ENCODE measurements at regions not wholly inside any gene's neighbourhood (a gene's known extent, or its start where the extent isn't known, plus 50 kb on each side); places are given as distances from the start of the nearest gene placed in this dataset.
"Not testable (repeated sequence)": the region's sequence is repeated elsewhere in the genome, so short reads cannot be mapped to it uniquely, and the experiment has no call there.

- H3K4me3 ChIP-seq (ENCODE audit: low read depth, low read length): no peak overlapping the region
- TF ChIP-seq CTCF (IDR thresholded peaks at IDR 0.05; ENCODE audit: insufficient read depth, low read length): no peak
- no peak for DNase-seq (ENCODE audit: low read depth)
Observed at GRCh38 chr6:102911571-102911970, 1518.1 kb downstream of the GRIK2 start.

- not testable (repeated sequence) for H3K4me3 ChIP-seq (ENCODE audit: low read depth, low read length); DNase-seq (ENCODE audit: low read depth)
Observed at GRCh38 chr6:102910701-102911139, 1517.2 kb downstream of the GRIK2 start.

GRCh38 chr6:102907181-102907580 lies 1513.7 kb downstream of the GRIK2 start:
- no peak overlapping the region for H3K4me3 ChIP-seq (ENCODE audit: low read depth, low read length)
- no peak for DNase-seq (ENCODE audit: low read depth)
- no peak for TF ChIP-seq CTCF (IDR thresholded peaks at IDR 0.05; ENCODE audit: insufficient read depth, low read length)

- no peak for DNase-seq (ENCODE audit: low read depth)
- no peak overlapping the region for H3K4me3 ChIP-seq (ENCODE audit: low read depth, low read length)
- no peak for TF ChIP-seq CTCF (IDR thresholded peaks at IDR 0.05; ENCODE audit: insufficient read depth, low read length)
Observed at GRCh38 chr6:102902471-102902870, 1509.0 kb downstream of the GRIK2 start.

GRCh38 chr6:102895683-102896082 lies 1502.2 kb downstream of the GRIK2 start:
- TF ChIP-seq CTCF (IDR thresholded peaks at IDR 0.05; ENCODE audit: insufficient read depth, low read length): no peak
- H3K4me3 ChIP-seq (ENCODE audit: low read depth, low read length): no peak overlapping the region
- DNase-seq (ENCODE audit: low read depth): no peak

GRCh38 chr6:102885165-102885564 lies 1491.7 kb downstream of the GRIK2 start:
- no peak overlapping the region for H3K4me3 ChIP-seq (ENCODE audit: low read depth, low read length)
- DNase-seq (ENCODE audit: low read depth): no peak
- no peak for TF ChIP-seq CTCF (IDR thresholded peaks at IDR 0.05; ENCODE audit: insufficient read depth, low read length)

GRCh38 chr6:102853249-102853955 lies 1459.9 kb downstream of the GRIK2 start:
- TF ChIP-seq CTCF (IDR thresholded peaks at IDR 0.05; ENCODE audit: insufficient read depth, low read length): no peak
- DNase-seq (ENCODE audit: low read depth): no peak

More at GRCh38 chr6:102853249-102853955, 1459.9 kb downstream of the GRIK2 start:
- no peak overlapping the region for H3K4me3 ChIP-seq (ENCODE audit: low read depth, low read length)
